IPS-20b (cell line): ENCODE measurements at regions not wholly inside any gene's neighbourhood (a gene's known extent, or its start where the extent isn't known, plus 50 kb on each side); places are given as distances from the start of the nearest gene placed in this dataset.
"Not testable (repeated sequence)": the region's sequence is repeated elsewhere in the genome, so short reads cannot be mapped to it uniquely, and the experiment has no call there.

ENCODE experiments used
- H3K27ac ChIP-seq: one replicate; pipeline ENCODE4 v1.5.1; 2013; ENCODE audit warnings: low read length
- H3K27me3 ChIP-seq: 2 replicates; pipeline ENCODE4 v1.6.1; 2013; ENCODE audit warnings: mild to moderate bottlenecking, low read length, inconsistent platforms; ENCODE audit not compliant: insufficient read depth
- H3K36me3 ChIP-seq: 2 replicates; pipeline ENCODE4 v1.6.1; 2013; ENCODE audit warnings: low read depth, mild to moderate bottlenecking, inconsistent platforms, low read length, moderate library complexity; ENCODE audit not compliant: insufficient read depth
- H3K4me1 ChIP-seq: 2 replicates; pipeline ENCODE4 v1.6.1; 2013; ENCODE audit warnings: mild to moderate bottlenecking, control low read depth, inconsistent platforms, low read length, moderate library complexity; ENCODE audit not compliant: insufficient read depth
- H3K4me3 ChIP-seq: 2 replicates; pipeline ENCODE4 v1.5.1; 2013; ENCODE audit warnings: mild to moderate bottlenecking, low read length, inconsistent platforms
- H3K9ac ChIP-seq: 2 replicates; pipeline ENCODE4 v1.6.1; 2013; ENCODE audit warnings: low read depth, mild to moderate bottlenecking, inconsistent platforms, low read length, moderate library complexity
- H3K9me3 ChIP-seq: 2 replicates; pipeline ENCODE4 v1.6.1; 2013; ENCODE audit warnings: mild to moderate bottlenecking, low read depth, low read length, inconsistent platforms; ENCODE audit not compliant: insufficient read depth

DNA sequence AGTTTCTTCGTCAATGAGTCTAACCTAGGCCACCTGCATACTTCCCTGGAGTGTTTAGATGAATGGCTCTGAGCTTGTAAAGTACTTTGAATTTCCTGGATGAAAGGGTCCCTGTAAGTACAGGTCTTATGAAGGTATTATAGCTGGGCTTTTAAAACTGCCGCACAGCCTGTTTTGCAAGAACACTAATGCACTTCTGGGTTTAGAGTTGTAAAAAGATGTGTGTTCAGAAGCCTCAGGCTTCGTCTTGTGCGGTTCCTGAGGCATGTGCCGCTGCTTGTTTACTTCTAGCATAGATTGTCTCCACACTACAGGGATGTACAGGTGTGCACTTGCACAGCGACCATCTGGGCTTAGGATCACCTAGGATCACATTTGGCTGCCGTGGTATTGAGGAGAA is 324.5 kb downstream of the SOX4 start:
- Histone ChIP-seq H3K36me3 (peaks cover 12% of the 10 kb centered on the region; the same call in 1 of the 2 replicates), H3K27me3 (no peaks in the 10 kb centered on the region), H3K27ac (no peak overlapping the region)

DNA sequence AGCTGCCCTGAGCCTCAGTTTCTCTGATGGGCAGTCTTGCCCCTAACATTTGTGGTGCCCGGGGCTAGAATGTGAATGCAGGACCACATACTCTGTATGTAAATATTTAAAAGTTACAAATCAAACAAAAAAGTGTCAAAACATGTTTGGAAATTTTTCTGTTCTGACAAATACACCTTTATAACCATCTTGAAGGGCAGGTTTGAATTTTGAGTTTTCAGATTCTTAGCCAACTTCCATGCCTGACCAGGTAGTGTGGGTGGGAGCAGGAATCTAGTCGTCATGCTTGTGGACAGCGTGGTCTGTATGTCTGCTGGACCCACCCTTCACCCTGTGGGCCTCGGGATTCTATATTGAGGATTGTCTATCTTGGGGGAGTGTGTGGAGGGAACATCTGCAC is 325.1 kb downstream of the SOX4 start:
- Histone ChIP-seq H3K36me3 (peaks cover 9% of the 10 kb centered on the region; the same call in 1 of the 2 replicates), H3K9ac (no peak overlapping the region), H3K4me1 (peaks cover 10% of the 10 kb centered on the region; the same call in 1 of the 2 replicates), H3K9me3 (no peaks in the 10 kb centered on the region), H3K27me3 (no peaks in the 10 kb centered on the region), H3K27ac (no peak overlapping the region), H3K4me3 (no peak overlapping the region)

More for the DNA sequence above, 324.5 kb downstream of the SOX4 start:
- Histone ChIP-seq H3K4me1 (peaks cover 10% of the 10 kb centered on the region; the same call in 1 of the 2 replicates), H3K9ac (no peak overlapping the region), H3K9me3 (no peaks in the 10 kb centered on the region), H3K4me3 (no peak overlapping the region)

DNA sequence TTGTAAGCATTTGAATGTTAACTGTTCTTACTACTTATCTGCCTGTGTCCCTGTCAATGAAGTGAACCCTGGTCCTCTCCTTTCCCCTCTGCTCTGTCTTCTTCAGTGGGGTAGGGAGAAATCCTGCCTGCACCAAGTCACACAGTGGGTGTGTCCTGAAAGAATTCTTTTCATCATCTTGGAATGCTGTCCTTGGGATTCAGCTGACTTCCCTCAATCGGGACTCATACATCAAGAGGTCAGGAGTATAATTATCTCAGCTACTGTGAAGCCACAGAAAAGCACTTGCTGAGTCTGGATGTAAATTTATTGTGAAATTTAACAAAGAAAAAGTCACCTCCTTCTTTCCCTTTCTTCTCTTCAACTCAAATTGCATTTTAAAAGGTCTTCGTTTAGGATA is 328.5 kb downstream of the SOX4 start:
- no peaks in the 10 kb centered on the region for H3K9me3 ChIP-seq
- no peak overlapping the region for H3K9ac ChIP-seq
- H3K27ac ChIP-seq = no peak overlapping the region
- H3K27me3 ChIP-seq = no peaks in the 10 kb centered on the region
- H3K4me1 ChIP-seq = peaks cover 10% of the 10 kb centered on the region
- H3K4me3 ChIP-seq = no peak overlapping the region
- H3K36me3 ChIP-seq = no peaks in the 10 kb centered on the region

DNA sequence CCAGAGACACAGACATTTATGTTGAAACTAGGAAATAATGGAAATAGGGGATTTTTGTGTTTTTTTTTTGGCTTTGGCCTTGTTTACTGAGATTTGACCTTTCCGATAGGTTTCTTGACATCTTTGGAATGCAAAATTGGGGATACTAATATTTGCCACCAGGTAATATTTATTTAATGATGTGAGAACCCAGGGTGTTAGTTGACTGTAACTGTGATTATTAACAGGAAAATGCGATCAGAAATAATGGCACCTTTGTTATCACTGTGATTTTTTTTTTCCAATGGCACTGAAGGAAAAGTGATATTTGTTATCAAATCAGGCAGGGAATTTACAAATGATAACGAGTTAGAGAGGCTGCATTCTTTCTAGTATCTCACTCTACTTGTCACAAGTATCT is 330.5 kb downstream of the SOX4 start:
- no peaks in the 10 kb centered on the region for H3K9me3 ChIP-seq
- no peaks in the 10 kb centered on the region for H3K27me3 ChIP-seq
- H3K36me3 ChIP-seq = no peaks in the 10 kb centered on the region
- H3K4me1 ChIP-seq = peaks cover 16% of the 10 kb centered on the region
- H3K27ac ChIP-seq = no peak overlapping the region
- H3K9ac ChIP-seq = no peak overlapping the region
- no peak overlapping the region for H3K4me3 ChIP-seq

DNA sequence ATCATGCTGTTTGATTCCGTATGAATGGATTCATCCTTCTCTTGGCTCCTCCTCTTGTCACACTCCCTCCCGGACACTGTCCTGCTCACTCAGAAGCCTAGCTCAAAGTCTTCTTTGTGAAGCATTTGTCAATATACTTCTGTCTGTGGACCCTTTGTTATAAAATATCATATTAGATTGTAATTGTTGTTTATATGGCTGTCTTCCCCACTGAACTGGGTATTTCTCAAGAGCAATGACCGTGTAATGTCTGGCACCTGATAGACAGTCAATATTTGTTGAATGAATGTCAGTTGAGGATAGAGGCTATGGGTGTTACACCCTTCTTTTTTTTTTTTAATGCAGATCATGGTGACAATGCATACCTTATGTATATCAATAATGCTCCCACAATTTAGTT is 335.3 kb downstream of the SOX4 start:
- Histone ChIP-seq H3K4me1 (peaks cover 6% of the 10 kb centered on the region; the same call in 1 of the 2 replicates), H3K27me3 (no peaks in the 10 kb centered on the region), H3K36me3 (no peaks in the 10 kb centered on the region), H3K9ac (no peak overlapping the region), H3K4me3 (no peak overlapping the region), H3K27ac (no peak overlapping the region), H3K9me3 (no peaks in the 10 kb centered on the region)

DNA sequence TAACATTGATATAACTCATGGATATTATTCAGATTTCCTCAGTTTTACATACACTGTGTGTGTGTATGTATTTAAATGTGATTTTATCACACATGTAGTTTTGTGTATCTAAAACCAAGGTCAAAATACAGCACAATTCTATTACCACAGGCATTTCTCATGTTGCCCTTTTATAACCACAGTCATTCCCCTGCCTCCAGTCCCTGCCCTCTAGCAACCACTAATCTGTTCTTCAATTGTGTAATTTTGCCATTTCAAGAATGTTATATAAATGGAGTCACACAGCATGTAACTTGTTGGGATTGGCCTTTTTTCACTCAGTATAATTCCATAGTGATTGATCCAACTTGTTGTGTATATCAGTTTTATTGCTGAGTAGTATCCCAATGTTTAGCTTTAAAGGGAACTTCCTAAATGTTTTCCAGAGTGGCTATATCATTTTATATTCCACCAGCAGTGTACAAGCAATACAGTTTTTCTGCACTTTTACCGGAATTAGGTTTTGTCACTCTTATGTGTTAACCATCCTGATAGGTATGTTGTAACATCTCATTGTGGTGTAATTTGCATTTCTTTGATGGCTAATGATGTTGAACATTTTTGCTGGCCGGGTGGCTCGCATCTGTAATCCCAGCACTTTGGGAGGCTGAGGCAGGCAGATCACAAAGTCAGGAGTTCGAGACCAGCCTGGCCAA is 338.2 kb downstream of the SOX4 start:
- no peak overlapping the region for H3K9ac ChIP-seq
- no peak overlapping the region for H3K27ac ChIP-seq
- H3K27me3 ChIP-seq = no peaks in the 10 kb centered on the region
- H3K36me3 ChIP-seq = no peaks in the 10 kb centered on the region
- no peaks in the 10 kb centered on the region; the same call in 1 of the 2 replicates for H3K9me3 ChIP-seq
- H3K4me3 ChIP-seq = no peak overlapping the region
- peaks cover 12% of the 10 kb centered on the region for H3K4me1 ChIP-seq

DNA sequence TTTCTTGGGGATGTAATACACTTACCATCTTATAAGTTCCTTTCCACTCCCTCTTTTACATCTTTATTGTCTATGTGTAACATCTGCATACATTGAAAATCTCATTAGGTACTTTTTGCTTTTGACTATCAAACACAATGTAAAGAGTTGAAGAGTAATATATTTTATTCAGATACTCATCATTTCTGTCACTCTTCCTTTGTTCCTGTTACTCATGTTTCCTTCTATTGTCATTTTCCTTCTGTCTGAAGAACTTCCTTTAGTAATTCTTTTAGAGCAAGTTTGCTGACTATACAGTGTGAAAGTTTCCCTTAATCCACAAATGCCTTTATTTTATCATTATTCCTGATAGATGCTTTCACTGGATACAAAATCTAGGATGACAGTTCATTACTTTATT is 339.8 kb downstream of the SOX4 start:
- Histone ChIP-seq H3K9me3 (no peaks in the 10 kb centered on the region; the same call in 1 of the 2 replicates), H3K4me1 (peaks cover 6% of the 10 kb centered on the region; the same call in 1 of the 2 replicates), H3K4me3 (no peak overlapping the region), H3K27ac (no peak overlapping the region), H3K9ac (no peak overlapping the region), H3K27me3 (no peaks in the 10 kb centered on the region), H3K36me3 (no peaks in the 10 kb centered on the region)

DNA sequence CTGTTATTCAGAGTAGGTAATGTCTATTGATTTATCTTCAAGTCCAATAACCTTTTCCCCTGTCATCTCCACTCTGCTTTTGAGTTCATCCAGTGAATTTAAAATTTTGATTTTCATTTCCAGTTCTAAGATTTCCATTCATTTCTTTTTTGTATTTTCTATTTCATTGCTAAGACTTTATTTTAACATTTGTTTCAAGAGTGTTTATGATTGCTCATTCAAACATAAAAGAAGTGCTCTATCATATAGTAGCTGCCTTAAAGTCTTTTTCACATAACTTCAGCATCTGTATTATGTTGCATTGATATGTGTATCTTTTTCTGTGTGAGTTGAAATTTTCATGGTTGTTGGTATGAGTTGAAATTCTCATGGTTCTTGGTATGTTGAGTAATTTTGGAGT is 341.6 kb downstream of the SOX4 start:
- Histone ChIP-seq H3K4me3 (no peak overlapping the region), H3K27me3 (no peaks in the 10 kb centered on the region), H3K27ac (no peak overlapping the region), H3K36me3 (no peaks in the 10 kb centered on the region), H3K9ac (no peak overlapping the region), H3K9me3 (no peaks in the 10 kb centered on the region; the same call in 1 of the 2 replicates), H3K4me1 (peaks cover 6% of the 10 kb centered on the region; the same call in 1 of the 2 replicates)

DNA sequence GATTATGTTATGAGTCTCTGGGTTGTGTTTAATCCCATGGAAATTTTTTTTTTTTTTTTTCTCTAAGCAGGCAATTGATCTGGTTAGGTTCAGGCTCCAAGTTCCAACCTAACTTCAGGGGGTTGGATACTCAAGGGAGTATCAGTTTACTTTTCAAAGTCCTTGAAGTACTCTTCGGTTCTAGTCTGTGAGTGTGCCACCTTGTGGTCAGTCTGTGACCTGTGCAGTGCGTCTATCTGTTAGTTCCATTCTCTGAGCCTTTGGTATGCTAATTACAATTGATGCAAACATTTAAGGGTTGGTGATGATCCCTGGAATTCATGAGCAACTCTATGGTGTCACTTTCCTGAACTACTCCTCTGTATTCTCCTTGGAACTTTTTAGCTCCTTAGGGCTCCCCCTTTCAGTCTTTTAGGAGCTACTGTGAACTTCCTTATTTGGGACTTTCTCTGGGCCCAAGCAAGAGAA is 342.0 kb downstream of the SOX4 start:
- H3K4me1 ChIP-seq = peaks cover 6% of the 10 kb centered on the region; the same call in 1 of the 2 replicates
- no peaks in the 10 kb centered on the region for H3K27me3 ChIP-seq
- H3K9me3 ChIP-seq = no peaks in the 10 kb centered on the region; the same call in 1 of the 2 replicates
- H3K4me3 ChIP-seq = no peak overlapping the region
- H3K36me3 ChIP-seq = no peaks in the 10 kb centered on the region
- H3K9ac ChIP-seq = no peak overlapping the region
- H3K27ac ChIP-seq = no peak overlapping the region

DNA sequence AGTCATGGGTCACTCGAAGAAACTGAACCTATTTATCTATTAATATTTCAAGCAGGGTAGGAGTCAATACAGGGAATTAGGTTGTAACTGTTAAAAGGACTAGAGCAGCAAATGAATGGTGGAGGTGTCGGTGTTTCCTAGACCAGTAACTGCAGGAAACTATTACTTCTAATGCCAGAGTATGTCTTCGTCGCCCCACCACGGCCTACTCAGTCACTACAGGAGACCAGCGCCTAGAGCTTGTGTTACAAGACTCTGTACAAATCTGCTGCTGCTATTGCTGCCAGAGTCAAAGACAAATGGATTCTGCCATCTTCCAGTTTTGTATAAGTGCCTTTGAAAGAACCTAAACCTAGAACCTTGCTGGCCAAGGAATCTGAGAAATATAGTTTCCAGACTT is 343.9 kb downstream of the SOX4 start:
- no peaks in the 10 kb centered on the region for H3K27me3 ChIP-seq
- H3K36me3 ChIP-seq = no peaks in the 10 kb centered on the region
- H3K27ac ChIP-seq = no peak overlapping the region
- no peak overlapping the region for H3K4me3 ChIP-seq
- no peak overlapping the region for H3K9ac ChIP-seq
- peaks cover 11% of the 10 kb centered on the region; the same call in 1 of the 2 replicates for H3K4me1 ChIP-seq
- no peaks in the 10 kb centered on the region; the same call in 1 of the 2 replicates for H3K9me3 ChIP-seq

DNA sequence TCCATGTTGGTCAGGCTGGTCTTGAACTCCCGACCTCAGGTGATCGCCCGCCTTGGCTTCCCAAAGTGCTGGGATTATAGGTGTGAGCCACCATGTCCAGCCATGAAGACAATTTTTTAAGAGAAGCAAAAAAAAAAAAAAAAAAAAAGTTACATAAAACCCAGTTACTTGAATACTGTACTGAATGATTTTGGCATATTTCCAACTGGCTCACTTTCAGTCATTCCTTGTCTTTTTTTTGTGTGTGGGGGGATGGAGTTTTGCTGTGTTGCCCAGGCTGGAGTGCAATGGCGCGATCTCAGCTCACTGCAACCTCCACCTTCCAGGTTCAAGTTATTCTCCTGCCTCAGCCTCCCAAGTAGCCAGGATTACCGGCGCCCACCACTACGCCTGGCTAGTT is 345.5 kb downstream of the SOX4 start:
- not testable (repeated sequence) for H3K4me3 ChIP-seq, H3K9ac ChIP-seq, H3K9me3 ChIP-seq, H3K27ac ChIP-seq, H3K36me3 ChIP-seq, H3K27me3 ChIP-seq
- peaks cover 11% of the 10 kb centered on the region; the same call in 1 of the 2 replicates for H3K4me1 ChIP-seq

DNA sequence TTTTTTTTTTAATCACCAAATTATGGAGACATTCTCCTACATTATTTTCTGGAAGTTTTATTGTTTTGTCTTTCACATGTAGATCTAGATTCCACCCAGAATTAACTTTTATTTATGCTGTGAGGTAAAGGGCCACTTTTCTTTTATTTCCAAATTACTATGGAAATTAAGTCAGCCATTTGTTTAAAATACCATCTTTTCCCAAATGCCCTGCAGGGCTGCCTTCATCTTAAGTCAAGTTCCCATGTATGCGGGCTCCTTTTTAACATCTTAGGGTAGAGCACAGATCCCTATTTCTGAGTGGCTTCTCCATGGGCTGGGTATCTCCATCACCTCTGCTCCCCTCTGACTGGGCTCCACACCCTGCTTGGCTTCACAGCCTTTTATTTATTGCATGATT is 348.4 kb downstream of the SOX4 start:
- H3K36me3 ChIP-seq = no peaks in the 10 kb centered on the region
- no peaks in the 10 kb centered on the region for H3K9me3 ChIP-seq
- no peak overlapping the region for H3K9ac ChIP-seq
- H3K27ac ChIP-seq = no peak overlapping the region
- H3K4me3 ChIP-seq = no peak overlapping the region
- no peaks in the 10 kb centered on the region for H3K27me3 ChIP-seq
- peaks cover 5% of the 10 kb centered on the region; the same call in 1 of the 2 replicates for H3K4me1 ChIP-seq
